ENCODE measurements at regions not wholly inside any gene's neighbourhood (a gene's known extent, or its start where the extent isn't known, plus 50 kb on each side); places are given as distances from the start of the nearest gene placed in this dataset.
A peak's percentile ranks its signal among the peaks of the same experiment; 100 is the strongest.

- DNase-seq (ENCODE audit: low spot score): no peak
Measured at GRCh38 chr9:16154521-16155078, 601.8 kb downstream of the CCDC171 start.

GRCh38 chr9:16155878-16156277, 603.0 kb downstream of the CCDC171 start:
- no peak for DNase-seq (ENCODE audit: low spot score)

DNA sequence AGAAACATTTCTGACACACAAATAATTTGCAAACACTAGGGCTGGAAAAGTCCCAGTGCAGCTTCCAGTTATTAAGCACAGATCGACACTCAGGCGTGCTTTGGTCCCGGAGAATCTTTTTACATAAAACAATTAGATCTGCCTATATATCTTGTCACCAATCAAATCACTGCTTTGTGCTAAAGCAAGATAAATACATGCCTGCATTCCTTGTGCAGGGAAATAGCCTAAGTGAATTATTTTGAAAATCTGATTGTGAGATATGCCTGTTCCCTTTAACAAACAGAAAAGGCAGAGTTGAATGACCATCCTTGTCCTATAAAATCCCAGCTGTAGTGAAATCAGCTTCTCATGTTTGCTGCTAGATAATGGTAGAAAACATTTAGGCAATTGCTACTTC, 604.4 kb downstream of the CCDC171 start:
- DNase-seq (ENCODE audit: low spot score): no peak

GRCh38 chr9:16157651-16158050, 604.8 kb downstream of the CCDC171 start:
- no peak for DNase-seq (ENCODE audit: low spot score)

GRCh38 chr9:16158093-16158492, 605.2 kb downstream of the CCDC171 start:
- peak; percentile 68 for DNase-seq (ENCODE audit: low spot score)

DNA sequence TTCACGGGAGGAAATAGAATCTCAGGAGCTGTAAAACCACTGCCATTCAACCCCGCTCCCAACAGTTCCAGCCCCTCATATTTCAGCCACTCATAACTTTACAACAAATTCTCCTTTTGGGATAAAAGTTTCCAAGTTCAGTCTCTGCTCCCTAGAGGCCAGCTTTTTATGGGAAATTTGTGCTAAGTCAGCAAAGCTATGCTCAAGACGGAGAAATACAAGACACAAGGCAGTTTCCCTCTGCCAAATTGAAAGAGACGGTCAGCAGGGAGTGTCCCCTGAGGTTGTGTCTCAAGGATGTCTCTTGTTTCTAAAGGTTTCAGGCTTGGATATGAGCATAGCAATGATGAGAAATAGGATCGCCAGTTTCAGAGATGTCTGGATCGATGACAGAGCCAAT, 608.6 kb downstream of the CCDC171 start:
- DNase-seq (ENCODE audit: low spot score): no peak

DNA sequence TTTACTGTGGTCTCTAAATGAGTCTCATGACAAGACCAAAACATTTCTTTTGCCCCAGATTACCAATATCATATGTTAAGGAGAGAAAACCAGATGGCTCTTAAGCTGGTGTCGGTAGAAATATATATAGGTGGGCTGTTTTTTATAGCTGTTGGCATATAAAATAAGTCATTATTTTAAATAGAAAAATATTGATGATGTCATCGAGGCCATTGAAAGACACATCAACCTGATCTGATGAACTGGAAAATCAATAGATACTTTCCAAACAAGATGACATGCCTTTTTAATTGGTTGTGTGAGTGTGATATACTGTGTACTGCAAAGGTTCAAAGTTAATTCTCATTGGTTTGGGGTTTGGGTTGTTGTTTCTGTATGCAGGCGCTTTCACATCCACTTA, 617.3 kb downstream of the CCDC171 start:
- DNase-seq (ENCODE audit: low spot score): no peak

DNA sequence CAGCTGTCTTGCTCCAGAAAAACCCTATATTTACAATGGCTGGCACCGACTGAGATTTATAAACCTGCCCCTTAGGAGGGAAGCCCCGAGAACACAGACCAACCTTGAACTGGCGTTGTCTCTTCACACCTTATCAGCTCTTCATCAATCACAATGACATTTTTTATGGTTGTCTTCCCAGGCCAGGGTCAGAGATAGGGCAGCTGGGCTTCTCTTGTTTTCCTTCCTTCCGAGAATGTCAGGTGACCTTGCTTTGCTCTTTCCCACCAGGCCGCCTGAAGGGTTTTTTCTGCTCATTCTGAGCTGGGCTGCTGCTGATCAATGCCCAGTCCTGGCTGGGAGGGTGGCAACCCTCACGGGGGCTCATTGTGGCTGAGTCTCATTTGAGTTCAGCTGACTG, 619.1 kb downstream of the CCDC171 start:
- no peak for DNase-seq (ENCODE audit: low spot score)

DNA sequence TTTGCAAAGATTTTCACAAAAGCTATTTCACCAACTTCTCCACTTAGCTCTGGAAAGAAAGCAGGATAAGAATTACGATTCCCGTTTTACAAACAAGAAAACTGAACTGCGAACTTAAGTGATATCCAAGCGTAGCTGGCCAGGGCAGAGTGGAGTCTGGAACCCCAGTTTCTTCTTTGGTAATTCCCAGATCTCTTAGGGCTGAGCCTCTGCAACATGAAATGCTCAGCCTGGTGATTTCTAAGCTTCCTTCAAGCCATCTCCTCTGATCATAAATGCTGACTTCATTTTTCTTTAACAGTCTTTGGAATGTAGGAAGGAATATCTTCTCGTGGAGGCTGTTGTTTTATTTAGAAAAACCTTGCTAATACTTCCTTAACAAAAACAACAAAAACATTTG, 620.0 kb downstream of the CCDC171 start:
- peak; percentile 71 for DNase-seq (ENCODE audit: low spot score)

GRCh38 chr9:16174915-16175314, 622.1 kb downstream of the CCDC171 start:
- no peak for DNase-seq (ENCODE audit: low spot score)

GRCh38 chr9:16175461-16175860, 622.6 kb downstream of the CCDC171 start:
- DNase-seq (ENCODE audit: low spot score): no peak

- DNase-seq (ENCODE audit: low spot score): no peak
Measured at GRCh38 chr9:16178294-16178693, 625.5 kb downstream of the CCDC171 start.

DNA sequence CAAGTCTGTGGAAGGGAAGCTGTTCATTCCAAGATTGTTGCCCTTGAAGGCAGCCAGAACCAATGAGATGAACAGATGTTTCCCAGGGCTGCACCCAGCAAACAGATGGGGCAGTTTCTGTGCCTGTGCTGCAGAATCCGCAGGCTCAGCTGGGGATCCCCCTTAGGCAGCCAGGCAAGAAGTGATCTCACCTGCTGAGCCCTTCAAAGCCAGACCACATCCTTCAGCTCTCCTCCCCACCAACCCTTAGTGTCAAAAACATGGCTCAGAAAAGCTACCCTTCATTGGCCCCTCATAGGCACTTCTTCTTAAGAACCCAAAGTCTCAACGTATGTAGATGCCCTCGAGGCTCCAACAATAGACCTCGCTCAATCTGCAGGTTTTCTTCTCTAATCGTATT, 626.7 kb downstream of the CCDC171 start:
- no peak for DNase-seq (ENCODE audit: low spot score)

DNA sequence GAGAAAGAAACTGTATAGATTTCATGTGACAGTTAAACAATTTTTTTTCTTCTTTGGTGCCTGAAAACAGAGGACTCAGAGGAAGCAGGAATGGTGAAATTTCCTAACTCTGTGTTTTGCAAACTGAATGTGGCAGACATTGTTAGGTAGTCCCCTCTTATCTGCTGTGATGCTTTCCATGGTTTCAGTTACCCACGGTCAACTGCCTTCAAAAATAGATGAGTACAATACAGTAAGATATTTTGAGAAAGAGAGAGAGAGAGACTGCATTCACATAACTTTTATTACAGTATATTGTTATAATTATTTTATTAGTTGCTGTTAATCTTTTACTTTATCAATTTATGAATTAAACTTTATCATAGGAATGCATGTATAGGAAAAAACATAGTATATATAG, 627.2 kb downstream of the CCDC171 start:
- no peak for DNase-seq (ENCODE audit: low spot score)

- DNase-seq (ENCODE audit: low spot score): no peak
Measured at GRCh38 chr9:16180546-16180945, 627.7 kb downstream of the CCDC171 start.

GRCh38 chr9:16181539-16181938, 628.7 kb downstream of the CCDC171 start:
- no peak for DNase-seq (ENCODE audit: low spot score)

DNA sequence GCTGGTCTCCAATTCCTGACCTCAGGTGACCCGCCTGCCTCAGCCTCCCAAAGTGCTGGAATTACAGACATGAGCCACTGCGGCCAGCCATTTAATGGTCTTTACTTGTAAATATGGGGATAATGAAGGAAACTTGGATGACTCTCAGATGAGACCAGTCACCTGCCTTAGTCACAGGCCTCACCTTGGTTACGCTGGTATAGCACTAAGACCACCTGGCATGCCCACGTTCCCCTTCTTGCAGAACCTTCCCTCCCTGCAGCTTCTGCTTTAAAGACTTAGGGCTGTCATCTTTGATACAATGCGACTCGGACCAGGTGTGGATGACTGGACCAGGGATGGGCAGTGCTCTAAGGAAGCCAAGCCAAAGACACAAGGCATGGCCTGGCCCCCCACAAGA, 629.9 kb downstream of the CCDC171 start:
- DNase-seq (ENCODE audit: low spot score): no peak

DNA sequence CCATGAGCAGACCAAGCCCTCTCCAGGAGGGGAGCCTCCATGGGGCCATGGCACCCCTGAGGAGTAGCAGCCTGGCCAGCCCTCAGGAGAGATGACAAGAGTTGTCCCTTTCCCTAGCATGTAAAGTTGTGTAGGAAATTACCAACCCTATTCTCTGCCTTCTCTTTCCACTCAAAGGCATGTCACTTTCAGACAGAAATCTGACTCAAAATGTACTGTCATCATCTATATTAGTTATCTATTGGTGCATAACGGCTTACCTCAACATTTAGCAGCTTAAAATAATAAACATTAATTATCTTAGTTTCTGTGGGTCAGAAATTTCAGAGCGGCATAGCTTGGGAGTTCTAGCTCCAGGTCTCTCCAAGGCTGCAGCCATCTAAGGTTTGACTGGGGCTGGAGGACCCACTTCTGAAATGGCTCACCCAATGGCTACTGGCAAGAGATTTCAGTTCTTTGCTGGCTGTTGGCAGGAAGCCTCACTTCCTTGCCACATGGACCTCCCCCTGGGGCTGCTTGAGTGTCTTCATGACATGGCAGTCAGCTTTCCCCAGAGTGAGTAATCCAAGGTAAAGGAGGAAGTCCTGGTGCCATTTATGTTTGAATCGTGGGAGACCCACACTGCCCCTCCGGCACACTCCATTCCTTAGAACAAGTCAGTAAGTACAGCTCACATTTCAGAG, 632.3 kb downstream of the CCDC171 start:
- DNase-seq (ENCODE audit: low spot score): no peak

DNA sequence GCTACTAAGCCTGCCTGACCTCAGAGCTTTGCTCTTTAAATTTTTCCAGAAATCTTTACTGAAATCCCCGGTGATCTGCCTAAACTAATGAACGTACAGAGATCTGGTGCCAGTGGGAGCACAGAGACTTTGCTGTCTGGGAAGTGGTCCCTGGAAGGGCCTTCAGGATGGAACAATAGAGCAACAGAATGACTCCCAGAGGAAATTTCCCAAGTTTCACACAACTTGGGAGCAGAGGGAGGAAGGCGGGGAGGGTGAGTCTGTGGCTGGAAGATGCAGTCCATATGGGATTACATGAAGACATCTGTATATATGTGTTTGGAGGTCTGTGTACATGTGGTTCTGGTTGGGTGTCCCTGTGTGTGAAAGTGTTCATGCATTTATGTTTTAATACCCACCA, 638.3 kb downstream of the CCDC171 start:
- peak; percentile 79 for DNase-seq (ENCODE audit: low spot score)

DNA sequence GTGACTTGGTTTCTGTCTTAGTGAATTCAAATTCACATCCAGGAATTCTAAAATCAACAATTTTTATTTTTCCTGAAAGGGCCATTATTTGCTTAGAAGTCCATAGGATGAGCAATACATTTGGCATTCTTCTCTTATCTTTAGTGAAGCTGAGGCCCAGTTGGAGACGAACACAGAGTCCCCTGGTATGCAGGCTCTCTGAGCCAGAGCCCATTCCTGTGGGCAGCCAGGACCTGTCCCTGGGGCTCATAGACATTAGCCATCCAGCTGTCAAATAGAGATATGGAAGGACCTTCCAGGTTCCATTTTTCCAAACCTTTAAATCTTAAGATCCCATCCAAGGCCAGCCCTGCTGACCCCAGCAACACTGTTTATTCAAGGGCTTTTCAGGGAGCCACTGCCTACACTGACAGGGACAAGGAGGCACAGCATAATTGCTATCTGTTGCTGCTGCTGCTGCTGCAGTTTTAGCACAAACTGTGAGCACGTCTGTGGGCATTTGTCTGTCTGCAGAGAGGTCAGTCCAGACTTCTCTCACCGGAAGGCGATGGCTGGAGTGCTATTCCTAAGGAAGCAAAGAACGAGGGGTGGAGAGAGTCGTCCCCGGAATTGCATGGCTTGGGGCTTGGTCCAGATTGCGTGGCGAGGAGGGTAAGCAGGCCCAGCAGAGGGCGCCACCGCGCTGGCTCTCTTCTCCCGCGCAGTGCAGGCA, 639.0 kb downstream of the CCDC171 start:
- DNase-seq (ENCODE audit: low spot score): peak; percentile 93

- DNase-seq (ENCODE audit: low spot score): peak; percentile 52
Measured at GRCh38 chr9:16192403-16193017, 639.7 kb downstream of the CCDC171 start.

- no peak for DNase-seq (ENCODE audit: low spot score)
Measured at GRCh38 chr9:16193066-16193465, 640.2 kb downstream of the CCDC171 start.

GRCh38 chr9:16196206-16196605, 643.4 kb downstream of the CCDC171 start:
- DNase-seq (ENCODE audit: low spot score): no peak

Data from umbilical cord (tissue), 1 donor.